ENCODE measurements at regions not wholly inside any gene's neighbourhood (a gene's known extent, or its start where the extent isn't known, plus 50 kb on each side); places are given as distances from the start of the nearest gene placed in this dataset.
"Not testable (repeated sequence)": the region's sequence is repeated elsewhere in the genome, so short reads cannot be mapped to it uniquely, and the experiment has no call there.

DNA sequence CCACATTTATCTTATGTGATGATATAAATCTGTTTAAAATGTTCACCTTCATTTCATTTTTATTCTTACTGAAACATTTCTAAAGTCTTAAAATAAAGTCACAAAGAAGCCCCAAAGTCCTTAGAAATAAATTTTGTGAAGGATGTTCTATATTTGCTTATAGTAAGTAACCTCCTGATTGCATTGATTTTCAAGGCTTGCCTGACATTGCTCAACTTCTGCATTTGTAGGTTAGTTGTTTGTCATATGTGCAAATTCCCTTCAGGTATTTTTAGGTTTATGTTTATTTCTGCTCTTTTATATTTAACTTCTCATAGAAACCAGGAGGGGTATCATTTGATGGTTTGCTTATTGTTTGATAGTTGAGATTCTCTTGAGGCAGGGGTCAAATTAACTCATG, 417.8 kb downstream of the ARL4A start:
- TF ChIP-seq, protein P1, sequence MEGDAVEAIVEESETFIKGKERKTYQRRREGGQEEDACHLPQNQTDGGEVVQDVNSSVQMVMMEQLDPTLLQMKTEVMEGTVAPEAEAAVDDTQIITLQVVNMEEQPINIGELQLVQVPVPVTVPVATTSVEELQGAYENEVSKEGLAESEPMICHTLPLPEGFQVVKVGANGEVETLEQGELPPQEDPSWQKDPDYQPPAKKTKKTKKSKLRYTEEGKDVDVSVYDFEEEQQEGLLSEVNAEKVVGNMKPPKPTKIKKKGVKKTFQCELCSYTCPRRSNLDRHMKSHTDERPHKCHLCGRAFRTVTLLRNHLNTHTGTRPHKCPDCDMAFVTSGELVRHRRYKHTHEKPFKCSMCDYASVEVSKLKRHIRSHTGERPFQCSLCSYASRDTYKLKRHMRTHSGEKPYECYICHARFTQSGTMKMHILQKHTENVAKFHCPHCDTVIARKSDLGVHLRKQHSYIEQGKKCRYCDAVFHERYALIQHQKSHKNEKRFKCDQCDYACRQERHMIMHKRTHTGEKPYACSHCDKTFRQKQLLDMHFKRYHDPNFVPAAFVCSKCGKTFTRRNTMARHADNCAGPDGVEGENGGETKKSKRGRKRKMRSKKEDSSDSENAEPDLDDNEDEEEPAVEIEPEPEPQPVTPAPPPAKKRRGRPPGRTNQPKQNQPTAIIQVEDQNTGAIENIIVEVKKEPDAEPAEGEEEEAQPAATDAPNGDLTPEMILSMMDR (conservative IDR thresholded peaks at IDR 0.05; ENCODE audit: low read depth) = no peak
- CTCF ChIA-PET = no interaction called here
- POLR2A ChIA-PET (ENCODE audit: low non-redundant PET) = no interaction called here

DNA sequence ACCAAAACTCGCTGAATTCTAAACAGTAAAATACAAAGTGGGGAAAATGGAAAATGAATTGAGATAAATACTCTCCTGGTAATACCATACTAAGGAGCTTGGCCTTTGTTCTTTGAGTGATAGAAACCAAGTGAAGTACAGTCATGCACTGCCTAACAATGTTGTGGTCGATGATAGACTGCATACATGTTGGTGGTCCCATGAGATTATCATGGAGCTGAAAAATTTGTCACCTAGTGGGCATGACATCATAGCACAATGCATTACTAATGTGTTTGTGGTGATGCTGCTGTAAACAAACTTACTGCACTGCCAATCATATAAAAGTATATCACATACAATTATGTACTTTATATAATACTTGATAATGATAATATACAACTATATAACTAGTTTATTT, 419.1 kb downstream of the ARL4A start:
- TF ChIP-seq, protein P1 (conservative IDR thresholded peaks at IDR 0.05; ENCODE audit: low read depth) = no peak
- POLR2A ChIA-PET (ENCODE audit: low non-redundant PET) = no interaction called here
- no peak for DNase-seq (ENCODE audit: low spot score)
- H3K27ac ChIP-seq = no peak overlapping the region
- CTCF ChIA-PET = interaction anchor here (0.7 kb wide), 1 partner anchor 10 kb away, joined by 3 read pairs; no protein-coding TSS in a partner anchor

More for the DNA sequence above, 417.8 kb downstream of the ARL4A start:
- H3K27ac ChIP-seq = no peak overlapping the region
- DNase-seq (ENCODE audit: low spot score) = no peak

DNA sequence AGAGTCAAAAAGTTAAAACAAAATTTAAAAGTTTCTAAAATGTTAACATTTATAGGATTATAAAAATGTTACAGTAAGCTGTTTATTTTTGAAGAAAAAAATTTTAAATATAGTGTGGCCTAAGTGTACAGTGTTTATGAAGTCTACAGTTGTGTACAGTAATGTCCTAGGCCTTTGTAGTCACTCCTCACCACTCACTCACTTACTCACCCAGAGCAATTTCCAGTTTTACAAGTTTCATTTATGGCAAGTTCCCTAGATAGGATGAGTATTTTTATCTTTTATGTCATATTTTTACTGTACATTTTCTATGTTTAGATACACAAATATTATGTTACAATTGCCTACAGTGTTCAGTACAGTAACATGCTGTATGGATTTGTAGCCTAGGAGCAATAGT, 419.9 kb downstream of the ARL4A start:
- no peak overlapping the region for H3K27ac ChIP-seq
- TF ChIP-seq, protein P1 (conservative IDR thresholded peaks at IDR 0.05; ENCODE audit: low read depth) = no peak
- ChIA-PET CTCF (interaction anchor here (0.6 to 0.7 kb wide), 3 partner anchors 9 to 619 kb away, joined by 3 to 4 read pairs (median 3); no protein-coding TSS in a partner anchor), POLR2A (ENCODE audit: low non-redundant PET) (no interaction called here)
- no peak for DNase-seq (ENCODE audit: low spot score)

DNA sequence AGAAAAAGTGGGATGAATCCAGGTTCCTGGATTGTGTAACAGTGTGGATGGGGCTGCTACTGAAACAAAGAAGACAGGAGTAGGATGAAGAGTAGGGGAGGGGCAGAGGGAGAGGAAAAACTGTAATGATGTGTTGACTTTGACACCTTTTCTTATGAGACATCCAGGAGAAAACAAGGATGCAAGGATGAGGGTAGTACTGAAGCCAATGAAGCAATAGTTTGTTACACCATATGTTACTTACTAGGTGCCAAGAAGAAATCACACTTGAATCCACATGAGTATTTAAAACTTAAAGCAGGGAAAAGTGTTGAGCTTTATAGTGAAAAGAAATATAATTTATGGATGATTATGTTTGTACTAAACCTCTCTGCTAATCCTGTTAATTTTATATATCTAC, 420.6 kb downstream of the ARL4A start:
- H3K27ac ChIP-seq = no peak overlapping the region
- TF ChIP-seq, protein P1 (conservative IDR thresholded peaks at IDR 0.05; ENCODE audit: low read depth) = no peak
- ChIA-PET CTCF (interaction anchor here (0.6 kb wide), 1 partner anchor 103 kb away, joined by 4 read pairs; no protein-coding TSS in a partner anchor), POLR2A (ENCODE audit: low non-redundant PET) (no interaction called here)
- no peak for DNase-seq (ENCODE audit: low spot score)

DNA sequence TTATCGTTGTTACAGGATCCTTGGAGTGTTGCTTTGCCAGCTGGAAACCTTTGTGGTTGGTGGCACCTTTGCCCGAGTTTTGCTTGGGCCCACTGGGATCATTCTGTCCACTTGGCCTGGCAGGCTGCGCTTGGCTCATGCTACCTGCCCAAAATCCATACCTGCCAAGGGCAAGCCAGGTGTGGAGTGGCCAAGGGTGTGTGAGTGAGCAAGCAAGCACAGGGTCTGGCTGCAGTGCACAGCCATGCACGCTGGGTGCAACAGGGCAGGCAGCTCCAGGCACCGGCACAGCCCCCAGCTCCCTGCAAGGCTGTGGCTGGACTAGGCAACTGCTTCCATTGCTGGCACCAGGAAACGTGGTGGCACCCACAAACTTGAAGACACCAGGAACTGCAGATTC, 421.8 kb downstream of the ARL4A start:
- ChIA-PET CTCF (interaction anchor here (0.7 kb wide), 1 partner anchor 93 kb away, joined by 3 read pairs; no protein-coding TSS in a partner anchor), POLR2A (ENCODE audit: low non-redundant PET) (no interaction called here)
- DNase-seq (ENCODE audit: low spot score) = no peak
- TF ChIP-seq, protein P1 (conservative IDR thresholded peaks at IDR 0.05; ENCODE audit: low read depth) = no peak
- no peak overlapping the region for H3K27ac ChIP-seq

DNA sequence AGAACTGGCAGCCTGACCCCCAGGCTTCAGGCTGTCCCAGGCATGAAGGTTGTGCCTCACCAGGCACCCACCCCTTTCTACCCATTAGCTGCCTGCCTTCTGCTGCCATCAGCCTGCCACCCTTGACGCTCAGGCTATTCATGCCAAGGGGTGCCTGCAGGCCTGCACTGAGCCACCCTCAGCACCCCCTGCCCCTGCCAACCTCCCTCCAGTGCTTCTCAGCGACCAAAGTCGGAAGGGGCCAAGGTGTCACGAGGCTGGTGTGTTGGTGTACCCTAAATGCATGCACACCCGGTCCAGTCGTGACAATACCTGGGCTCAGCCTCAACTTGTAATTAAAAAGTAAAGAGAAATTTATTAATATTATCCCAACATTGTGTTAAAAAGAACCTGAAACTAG, 422.7 kb downstream of the ARL4A start:
- TF ChIP-seq, protein P1 (conservative IDR thresholded peaks at IDR 0.05; ENCODE audit: low read depth) = no peak
- ChIA-PET POLR2A (ENCODE audit: low non-redundant PET) (no interaction called here), CTCF (no interaction called here)
- no peak for DNase-seq (ENCODE audit: low spot score)
- no peak overlapping the region for H3K27ac ChIP-seq

DNA sequence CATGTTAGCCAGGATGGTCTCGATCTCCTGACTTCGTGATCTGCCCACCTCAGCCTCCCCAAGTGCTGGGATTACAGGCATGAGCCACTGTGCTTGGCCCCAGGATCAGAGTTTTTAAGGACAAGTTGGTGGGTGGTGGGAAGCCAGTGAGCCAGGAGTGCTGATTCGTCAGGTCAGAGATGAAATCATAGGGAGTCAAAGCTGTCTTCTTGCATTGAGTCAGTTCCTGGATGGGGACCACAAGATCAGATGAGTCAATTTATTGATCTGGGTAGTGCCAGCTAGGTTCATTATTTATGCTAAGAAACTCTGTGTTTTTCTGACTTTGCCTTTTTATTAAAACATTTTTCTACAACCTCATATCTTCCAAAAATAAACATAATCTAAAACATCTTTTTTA, 423.8 kb downstream of the ARL4A start:
- TF ChIP-seq, protein P1 (conservative IDR thresholded peaks at IDR 0.05; ENCODE audit: low read depth) = no peak
- CTCF ChIA-PET = no interaction called here
- no peak overlapping the region for H3K27ac ChIP-seq
- POLR2A ChIA-PET (ENCODE audit: low non-redundant PET) = no interaction called here
- no peak for DNase-seq (ENCODE audit: low spot score)

DNA sequence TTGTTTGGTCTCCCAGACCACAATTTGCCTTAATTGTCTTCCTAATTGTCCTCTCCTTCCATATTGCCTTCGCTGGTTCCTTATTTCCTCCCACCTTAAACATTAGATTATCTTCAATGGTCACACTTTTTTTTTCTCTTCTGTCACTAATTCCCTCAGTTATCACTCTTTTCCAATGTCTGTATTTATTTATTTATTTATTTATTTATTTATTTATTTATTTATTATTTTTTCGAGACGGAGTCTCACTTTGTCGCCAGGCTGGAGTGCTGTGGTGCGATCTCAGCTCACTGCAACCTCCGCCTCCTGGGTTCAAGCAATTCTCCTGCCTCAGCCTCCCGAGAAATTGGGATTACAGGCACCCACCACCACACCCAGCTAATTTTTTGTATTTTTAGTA, 426.8 kb downstream of the ARL4A start:
- H3K27ac ChIP-seq; DNase-seq (ENCODE audit: low spot score); CTCF ChIA-PET; POLR2A ChIA-PET (ENCODE audit: low non-redundant PET): not testable (repeated sequence)

Data from RWPE1 (cell line).